GM04503 (cell line): ENCODE measurements at regions not wholly inside any gene's neighbourhood (a gene's known extent, or its start where the extent isn't known, plus 50 kb on each side); places are given as distances from the start of the nearest gene placed in this dataset.
A peak's percentile ranks its signal among the peaks of the same experiment; 100 is the strongest.

Experiments used
- DNase-seq: peaks from one replicate; pipeline ENCODE4 v3.0.0-alpha.2; 2012; ENCODE audit warnings: low read depth

DNA sequence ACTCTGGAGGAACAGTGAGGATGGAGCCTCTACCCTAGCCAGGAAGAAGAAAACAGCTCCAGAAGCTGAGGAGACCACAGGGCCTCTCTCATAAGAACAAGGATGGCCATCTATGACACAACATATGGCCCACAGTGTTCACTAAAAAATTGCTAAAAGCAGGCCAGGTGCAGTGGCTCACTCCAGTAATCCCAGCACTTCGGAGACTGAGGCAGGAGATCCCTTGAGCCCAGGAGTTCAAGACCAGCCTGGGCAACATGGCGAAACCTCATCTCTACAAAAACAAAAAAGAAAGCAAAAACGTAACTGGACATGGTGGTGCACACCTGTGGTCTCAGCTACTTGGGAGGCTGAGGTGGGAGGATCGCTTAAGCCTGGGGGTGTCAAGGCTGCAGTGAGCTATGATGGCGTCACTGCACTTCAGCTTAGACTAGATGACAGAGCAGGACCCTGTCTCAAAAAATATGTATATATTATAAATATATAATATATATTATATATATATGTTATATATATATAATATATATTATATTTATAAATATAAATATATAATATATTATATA is 103.1 kb downstream of the TOMM20 start:
- DNase-seq: no peak

DNA sequence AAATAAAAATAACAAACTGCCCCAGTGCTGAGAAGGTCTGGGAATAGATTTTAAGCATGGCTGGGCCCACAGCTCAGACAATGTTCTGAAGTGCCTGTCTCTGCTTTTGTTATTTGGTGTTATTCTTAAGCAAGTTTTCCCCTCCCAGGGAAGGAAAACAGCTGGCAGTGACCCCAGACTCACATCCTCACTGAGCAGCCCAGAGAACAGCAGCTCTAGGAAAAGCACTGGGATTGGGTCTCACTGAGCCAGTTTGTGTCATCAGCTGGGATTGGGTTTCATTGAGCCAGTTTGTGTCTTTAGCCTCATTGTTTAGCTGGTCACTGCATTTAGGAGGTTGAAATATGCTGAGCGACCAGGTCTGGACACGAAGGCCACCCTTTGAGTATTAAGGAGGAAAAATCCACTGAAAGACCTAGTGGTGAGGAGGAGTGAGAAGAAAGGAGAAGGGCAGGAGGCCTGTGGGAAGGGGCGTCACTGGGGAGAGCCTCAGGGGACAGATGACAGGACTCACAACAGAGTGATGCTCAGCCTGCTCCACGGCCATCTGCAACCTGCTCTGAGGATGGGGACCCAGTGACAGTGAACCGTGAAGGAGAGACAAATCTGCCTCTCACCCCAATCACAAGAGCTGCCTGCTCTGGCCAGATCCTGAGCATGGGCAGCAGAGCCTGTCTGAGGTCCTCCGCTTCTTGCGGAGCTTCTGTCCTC is 103.8 kb downstream of the TOMM20 start:
- DNase-seq: no peak

DNA sequence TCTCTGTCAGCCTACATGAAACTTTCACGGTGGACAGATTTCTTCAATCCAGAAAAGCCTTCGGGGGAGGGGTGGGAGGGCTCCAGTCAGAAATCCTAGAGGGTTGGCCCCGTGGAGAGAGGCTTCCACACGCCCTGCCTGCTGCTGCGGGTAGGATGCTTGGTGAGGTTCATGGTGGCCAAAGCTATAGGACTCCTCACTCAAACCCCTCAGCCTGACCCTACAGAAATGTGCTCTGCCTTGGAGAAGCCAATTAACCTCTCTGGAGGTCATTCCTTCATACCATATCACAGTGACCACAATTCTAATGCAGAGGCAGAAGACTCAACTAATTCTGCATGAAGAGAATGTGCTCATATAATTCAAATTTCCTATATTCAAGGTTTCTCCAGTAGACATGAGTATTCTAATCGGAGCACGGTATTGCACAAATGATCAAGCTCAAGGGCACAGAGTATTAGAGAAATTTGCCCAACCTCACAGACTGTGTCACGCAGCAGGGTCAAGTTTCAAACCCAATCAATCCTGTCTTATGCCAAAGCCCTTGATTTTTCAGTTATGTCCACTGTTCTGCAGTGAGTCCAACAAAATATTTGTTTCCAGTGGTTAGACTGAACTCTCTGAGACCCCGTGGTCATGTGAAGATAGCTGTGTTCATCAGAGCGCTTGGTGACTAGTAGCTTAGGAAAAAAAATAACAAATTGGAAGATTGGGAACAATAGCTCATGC is 104.8 kb downstream of the TOMM20 start:
- no peak for DNase-seq

DNA sequence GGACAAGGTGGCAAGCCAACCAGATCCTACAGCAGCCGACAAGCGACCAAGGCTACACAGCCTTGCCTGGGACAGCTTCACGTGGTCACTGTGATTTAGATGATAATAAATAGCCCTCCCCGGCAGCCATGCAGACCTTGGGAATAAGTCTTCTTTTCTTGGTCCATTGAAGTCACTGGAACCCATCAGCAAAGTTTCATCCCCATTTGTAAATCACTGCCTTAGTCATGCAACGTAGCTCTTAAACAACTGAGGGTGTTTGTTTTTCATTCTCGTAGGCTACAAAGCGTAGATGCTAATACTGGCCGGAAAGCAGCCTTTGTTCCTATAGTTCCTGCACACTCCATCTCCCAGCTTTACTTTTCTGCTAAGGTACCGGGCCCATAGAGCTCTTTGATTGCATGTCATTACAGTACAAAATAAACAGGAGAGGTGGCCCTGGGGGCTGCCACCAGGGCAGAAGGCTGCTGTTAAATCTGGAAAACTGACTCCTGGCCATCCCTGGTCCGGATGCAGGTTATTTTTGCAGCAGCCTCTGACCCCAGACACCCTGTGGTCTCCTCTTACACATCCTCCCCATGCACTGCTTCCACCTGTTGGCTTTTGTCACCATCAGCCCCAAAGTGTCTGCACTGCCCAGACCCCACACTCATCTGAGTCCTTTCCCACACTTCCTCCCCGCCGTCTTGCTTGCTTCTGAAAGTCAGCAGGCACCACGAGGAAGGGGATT is 105.5 kb downstream of the TOMM20 start:
- DNase-seq: no peak

DNA sequence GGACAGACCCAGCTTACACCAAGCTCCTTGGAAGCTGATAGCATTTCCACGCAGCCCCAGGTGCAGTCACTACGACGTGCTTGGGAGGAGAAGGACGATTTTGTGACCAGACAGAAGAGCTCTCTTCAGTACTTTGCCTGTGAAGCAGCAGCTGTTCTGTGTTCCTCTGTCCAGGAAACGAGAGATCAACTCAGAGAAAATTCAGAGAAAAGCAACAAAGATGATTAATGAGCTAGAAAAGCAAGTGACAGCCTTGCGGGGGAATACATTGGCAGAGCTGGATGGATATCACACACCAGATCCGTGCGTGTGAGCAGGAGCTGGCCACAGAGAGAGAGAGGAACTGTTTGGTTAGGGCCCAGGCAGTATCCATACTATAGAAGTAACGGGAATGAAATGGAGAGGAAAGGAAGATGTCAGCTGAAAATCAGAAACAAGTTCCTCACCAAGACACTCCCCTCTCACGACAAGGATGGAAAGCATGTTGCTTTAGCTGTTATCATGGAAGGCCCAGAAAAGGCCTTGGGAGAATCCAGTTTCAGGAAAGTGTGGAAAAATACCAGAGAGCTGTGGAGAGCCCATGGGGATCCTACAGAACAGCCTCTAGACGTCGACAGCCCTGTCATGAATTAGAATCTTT is 106.2 kb downstream of the TOMM20 start:
- no peak for DNase-seq

DNA sequence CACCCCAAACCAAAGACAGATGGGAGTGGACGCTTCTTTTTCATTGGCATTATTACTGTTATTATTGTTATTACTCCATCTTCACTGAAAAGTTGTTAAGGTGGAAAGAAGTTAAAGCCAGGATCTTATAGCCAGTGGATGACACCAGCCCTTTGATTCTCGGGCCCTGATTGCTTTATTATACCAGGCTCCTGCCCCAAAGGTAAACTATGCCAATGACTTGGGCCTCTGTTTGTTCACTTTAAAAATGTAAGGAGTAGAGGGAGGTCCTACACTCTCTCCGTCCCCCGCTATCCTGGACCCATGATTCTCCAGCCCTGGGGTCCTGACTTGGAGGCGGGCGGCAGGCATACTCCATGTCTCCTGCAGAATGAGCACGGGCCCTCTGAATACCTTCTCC is 106.8 kb downstream of the TOMM20 start:
- no peak for DNase-seq

DNA sequence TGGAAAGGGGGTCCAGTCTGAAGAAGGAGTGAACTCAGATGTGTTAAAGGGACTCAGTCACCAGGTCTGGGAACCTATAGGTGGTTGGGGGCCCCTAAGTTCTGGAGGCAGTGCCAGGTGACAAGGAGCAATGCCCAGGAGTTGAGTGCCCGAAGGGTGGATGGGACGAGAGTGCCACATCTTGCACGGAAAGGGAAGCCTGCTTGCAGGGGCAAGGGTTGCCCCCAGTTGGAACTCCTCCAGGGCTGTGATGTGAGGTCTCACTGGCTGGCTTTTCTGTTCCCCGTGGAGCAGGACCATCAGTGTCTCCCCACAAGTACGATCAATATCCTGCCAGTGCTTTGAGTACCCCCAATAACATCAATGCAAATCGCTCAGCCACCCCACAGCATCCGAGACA is 107.3 kb downstream of the TOMM20 start:
- DNase-seq: no peak

DNA sequence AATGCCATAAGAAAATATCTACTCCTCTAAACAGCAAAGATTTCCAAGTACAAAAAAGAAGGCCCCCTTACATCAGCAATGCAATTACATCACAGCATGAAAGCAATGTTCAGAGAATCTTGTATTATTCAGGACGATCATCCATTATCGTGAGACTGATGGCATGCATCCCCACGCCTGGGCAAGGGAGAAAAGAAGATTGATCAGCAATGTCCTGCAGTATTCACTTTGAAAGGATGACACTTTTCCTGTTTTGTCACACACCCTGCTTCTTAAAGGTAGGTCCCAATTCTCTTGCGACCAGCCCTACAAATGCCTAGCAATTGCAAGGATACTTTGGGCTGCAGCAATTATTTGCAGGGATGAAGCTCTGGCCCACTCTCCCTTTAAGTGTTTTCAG is 108.7 kb downstream of the TOMM20 start:
- DNase-seq: no peak

DNA sequence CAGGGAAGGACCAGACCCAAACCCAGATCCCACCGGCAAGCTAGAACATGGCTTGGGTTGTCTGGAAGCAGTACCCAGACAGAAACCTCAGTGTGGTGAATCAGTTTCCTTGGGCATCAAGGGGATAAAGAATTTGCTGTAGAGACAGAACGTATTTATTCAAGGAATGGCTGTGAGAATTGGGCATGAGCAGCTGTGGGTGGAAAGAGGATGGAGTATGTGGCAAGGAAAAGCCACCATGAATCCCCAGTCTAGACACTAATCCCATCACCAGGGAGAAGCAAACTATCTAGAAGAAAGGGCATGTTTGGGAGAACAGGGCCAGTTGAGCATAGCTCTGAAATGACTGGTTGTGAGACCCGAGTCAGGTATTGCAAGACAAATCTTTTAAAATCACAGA is 109.2 kb downstream of the TOMM20 start:
- no peak for DNase-seq

DNA sequence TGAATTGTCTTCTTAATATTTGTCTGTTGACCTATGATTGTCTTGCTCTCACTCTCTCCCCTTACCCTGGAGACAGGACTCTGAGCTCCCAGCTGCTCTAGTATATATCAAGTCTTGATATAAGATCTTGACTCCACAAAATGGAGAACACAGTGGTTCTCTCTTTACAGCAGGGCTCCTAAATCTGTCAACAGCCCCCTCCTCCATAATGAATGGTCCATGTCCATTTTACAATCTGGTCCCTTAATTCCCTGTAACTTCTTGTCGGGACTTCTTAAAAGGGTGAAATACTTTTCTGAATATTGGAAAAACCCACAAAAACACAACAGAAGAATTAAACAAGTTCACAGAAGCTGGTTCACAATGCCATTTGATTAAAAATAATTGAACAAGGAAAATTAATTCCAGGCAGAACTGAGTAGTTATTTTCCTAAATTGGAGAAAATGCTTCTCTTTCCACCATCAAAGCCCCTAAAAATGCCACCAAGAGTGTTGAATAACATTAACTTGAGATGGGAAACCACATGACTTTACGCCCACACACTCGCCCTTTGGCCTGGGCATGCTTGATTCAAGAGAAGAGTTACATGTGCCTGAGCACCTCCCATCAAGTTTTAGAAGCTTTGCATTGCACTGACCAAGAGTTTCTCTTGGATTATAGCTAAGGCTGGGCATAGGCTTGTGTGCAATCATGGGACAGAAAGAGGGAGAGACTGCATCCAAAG is 109.8 kb downstream of the TOMM20 start:
- DNase-seq: no peak

DNA sequence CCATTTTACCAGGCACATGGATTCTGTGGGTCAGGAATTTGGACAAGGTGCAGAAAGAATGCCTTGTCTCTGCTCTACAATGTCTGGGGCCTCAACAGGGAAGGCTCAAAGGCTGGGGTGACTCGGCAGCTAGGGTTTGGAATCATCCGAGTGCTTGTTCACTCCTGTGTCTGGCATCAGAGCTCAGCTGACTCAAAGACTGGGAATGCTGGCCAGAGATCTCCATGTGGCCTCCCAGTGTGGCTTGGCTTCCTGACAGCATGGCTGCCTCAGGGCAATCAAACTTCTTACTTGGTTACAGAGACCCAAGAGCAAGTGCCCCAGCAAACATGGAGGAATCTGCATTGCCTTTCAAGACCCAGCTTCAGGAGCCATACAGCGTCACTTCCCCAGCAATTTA is 110.5 kb downstream of the TOMM20 start:
- peak; percentile 93 for DNase-seq

DNA sequence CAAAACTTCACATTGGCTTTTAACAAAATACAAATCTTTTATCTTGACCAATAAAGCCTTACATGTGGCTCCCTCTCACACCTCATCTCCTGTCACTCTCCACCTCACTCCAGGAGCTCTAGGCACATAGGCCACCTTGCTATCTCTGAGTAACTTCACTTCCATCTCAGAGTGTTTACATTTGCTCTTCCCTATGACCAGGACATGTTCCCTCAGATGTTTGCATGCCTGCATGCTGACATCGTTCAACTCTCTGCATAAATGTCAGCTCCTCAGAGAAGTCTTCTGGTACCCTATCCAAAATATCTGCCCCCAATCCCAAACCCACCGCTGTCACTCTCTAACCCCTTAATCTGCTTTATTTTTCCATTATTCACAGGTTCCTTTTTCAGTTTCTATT is 110.9 kb downstream of the TOMM20 start:
- no peak for DNase-seq

DNA sequence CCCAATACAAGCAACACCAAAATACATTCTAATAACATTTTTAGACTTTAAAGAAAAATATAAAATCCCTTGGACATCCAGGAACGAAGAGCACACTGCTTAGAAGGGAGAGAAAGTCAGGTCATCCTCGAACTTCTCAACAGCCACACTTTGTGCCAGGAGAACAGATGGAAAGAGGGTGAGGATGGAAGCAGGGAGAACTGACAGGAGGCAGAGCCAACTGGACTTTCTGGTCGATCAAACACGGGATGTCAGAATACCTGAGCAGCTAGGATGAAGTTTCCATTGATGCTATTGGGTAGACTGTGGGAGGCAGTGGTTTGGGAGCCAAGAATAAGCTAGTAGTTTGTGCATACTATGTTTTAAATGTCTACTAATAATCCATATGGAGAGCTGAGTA is 111.4 kb downstream of the TOMM20 start:
- DNase-seq: no peak

DNA sequence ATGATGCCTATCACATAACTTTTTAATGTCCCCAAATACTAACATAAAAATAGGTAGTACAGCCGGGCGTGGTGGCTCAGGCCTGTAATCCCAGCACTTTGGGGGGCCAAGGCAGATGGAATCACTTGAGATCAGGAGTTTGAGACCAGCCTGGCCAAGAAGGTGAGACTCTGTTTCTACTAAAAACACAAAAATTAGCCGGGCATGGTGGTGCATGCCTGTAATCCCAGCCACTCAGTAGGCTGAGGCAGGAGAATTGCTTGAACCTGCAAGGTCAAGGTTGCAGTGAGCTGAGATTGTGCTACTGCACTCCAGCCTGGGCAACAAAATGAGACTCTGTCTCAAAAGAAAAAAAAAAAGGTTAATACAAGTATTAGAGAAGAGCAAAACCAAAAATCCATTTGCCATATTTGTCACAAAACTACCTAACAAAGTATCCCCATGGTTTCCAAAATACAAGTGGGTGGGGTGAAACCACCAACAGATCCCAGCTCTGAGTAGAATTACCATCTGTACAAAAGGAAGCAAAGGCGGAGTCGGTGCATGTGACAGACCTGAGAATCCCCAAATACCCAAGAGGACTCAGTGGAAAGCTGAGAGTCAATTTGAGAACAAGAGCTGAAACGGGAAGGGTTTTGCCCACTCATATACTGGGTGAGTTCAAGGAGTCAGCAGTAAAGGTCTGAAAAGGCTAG is 113.2 kb downstream of the TOMM20 start:
- DNase-seq: no peak

DNA sequence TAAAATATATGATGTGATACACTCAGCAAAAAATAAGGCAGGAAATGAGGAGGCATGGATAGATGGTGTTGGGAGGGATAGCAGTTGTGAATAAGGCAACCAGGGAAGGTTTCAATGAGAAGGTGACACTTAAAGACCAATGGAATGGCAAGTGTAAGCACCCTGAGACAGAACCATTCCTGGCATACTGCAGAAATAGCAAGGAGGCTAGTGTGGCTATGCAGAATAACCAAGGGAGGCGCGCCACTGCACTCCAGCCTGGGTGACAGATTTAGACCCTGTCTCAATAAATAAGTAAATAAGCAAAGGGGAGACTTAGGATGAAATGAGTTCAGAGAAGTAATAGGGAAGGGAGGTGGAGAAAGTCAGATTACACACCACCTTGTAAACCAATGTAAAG is 113.9 kb downstream of the TOMM20 start:
- DNase-seq: no peak

DNA sequence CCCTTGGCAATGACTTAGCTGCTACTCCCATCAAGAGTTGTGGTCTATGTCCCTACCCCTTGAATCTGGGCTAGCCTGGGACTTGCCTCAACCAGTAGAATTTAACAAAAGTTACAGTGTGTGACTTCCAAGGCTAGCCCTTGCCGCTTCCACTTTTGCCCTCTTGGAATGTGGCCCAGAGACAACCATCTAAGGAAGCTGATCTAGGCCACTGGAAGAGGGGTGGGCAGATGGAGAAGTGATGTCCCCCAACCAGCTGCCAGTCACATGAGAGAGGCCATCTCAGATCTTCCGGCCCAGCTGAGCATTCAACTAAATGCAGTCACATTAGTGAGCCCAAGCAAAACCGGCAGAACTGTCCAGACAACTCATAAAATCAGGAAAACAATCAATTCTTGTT is 115.1 kb downstream of the TOMM20 start:
- DNase-seq: no peak

DNA sequence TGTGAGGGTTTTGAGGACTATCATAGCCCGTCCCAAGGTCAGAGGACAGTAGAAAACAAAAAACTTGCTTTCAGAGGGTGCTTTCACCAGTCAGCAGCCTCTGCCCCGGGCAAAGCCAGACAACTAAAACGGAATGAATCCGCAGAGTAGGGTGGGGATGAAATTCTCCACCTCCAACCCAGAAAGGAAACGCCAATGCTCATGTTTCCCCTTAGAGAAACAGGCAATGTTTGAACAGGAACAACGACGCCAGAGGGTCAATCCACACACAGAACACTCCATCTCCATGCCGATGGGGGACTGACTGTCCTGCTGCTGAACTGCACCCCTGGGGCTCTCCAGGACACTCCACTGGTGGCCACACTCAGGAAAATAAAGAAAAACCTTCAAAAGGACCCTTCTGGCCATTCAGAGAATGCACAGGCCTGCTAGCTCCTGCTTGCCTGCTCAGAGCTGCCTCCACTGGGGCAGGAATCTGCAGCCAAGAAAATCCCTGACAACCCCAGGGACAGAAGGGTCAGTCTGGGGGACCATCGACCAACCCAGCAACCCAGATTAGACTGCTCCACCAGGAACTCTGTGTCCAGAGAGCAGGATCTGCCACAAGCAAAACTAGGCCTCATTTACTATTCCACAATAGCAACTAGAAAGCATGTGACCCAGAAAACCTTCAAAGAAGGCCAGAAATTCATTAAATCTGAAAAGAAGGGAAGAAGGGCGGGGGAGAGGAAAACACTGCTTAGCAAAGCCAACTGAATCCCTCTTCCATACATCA is 116.0 kb downstream of the TOMM20 start:
- DNase-seq: no peak

DNA sequence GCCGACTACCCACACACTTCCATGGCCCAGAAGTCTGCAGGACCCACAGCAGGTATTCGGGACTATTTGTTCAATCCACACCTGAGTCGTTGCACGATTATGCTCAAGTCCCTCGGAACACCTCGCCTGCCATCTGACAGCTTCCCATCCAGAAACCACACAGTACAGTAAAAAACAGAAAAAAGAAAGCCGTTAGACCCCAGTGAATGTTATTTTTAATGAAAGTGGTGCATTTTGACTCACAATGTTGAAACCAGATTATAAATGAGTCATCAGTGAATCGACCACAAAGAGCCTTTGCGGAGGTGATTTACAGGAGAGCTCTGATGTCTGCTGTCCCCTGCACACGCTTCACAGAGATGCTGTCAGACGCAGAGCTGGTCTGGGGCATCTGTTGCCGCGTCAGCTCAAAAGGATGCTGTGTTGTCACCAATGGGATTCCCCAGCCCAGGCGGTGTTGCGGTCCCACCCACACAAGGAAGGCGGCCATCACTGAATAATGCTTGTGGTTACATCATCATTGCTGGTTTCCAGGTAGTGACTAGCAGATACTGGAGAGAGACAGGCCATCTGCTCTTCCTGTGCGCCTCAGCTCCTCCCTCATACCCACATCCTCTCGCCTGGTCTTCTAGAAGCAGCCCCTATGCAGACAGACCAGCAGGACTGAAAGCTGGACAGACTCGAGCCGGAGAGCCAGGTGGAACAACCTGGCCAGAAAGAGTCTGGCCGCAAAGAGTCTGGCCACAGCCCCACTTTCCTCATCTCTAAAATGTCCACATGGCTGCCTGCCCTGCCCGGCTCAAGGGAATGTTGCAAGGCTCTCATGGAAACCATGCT is 116.8 kb downstream of the TOMM20 start:
- DNase-seq: peak; percentile 99

DNA sequence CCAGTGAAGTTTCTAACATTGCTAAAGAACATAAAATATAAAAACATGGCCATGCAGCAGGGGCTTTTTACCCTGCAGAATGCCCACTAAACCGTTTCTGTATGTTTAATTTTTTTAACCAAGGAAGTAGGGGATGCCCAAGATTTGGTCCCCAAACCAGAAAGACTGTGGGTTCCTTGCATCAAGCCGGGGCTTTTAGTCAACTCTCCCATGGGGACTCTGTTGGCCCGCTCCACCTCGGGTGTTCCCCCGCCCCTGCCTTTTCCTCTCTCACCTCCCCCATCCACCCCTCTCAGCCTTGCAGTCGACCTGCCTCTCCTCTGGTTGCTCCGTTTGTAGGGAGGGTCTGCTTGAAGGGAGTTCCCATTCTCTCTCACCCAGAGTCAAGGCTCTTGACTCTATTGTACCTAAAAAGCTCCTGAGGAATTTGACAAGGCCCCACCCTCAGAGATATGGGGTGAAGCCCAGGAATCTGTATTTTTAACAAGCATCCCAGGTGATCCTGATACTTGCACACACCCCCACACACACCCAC is 117.5 kb downstream of the TOMM20 start:
- no peak for DNase-seq
